ENCODE measurements at regions not wholly inside any gene's neighbourhood (a gene's known extent, or its start where the extent isn't known, plus 50 kb on each side); places are given as distances from the start of the nearest gene placed in this dataset.

- peaks cover 7% of the 10 kb centered on the region for H3K9me3 ChIP-seq (ENCODE audit: insufficient read depth, low read length)
- no peak for TF ChIP-seq SUZ12 (IDR thresholded peaks at IDR 0.05; ENCODE audit: extremely low read depth, insufficient read depth, insufficient read length)
- TF ChIP-seq YY1 (IDR thresholded peaks at IDR 0.05; ENCODE audit: insufficient read depth, insufficient read length) = no peak
- TF ChIP-seq ZNF274 (IDR thresholded peaks at IDR 0.05; ENCODE audit: low read depth, low read length) = no peak
- DNase-seq (ENCODE audit: low read depth, low spot score) = no peak
Measured at GRCh38 chr10:45071043-45071813, 70.5 kb downstream of the ZNF22 start.

GRCh38 chr10:45075216-45075615, 74.5 kb downstream of the ZNF22 start:
- Histone ChIP-seq H3K36me3 (ENCODE audit: insufficient read depth, insufficient read length, low read length) (no peaks in the 10 kb centered on the region), H3K4me3 (ENCODE audit: insufficient read length, low read depth) (no peak overlapping the region), H3K9me3 (ENCODE audit: insufficient read depth, low read length) (peaks cover 7% of the 10 kb centered on the region), H3K9ac (ENCODE audit: insufficient read length, low read depth) (no peak overlapping the region), H3K27me3 (ENCODE audit: insufficient read depth, insufficient read length) (no peaks in the 10 kb centered on the region), H3K4me1 (ENCODE audit: insufficient read depth, insufficient read length) (no peaks in the 10 kb centered on the region)
- no peak for TF ChIP-seq ZNF274 (IDR thresholded peaks at IDR 0.05; ENCODE audit: low read depth, low read length)
- no peak for TF ChIP-seq YY1 (IDR thresholded peaks at IDR 0.05; ENCODE audit: insufficient read depth, insufficient read length)
- TF ChIP-seq SUZ12 (IDR thresholded peaks at IDR 0.05; ENCODE audit: extremely low read depth, insufficient read depth, insufficient read length) = no peak
- no peak for DNase-seq (ENCODE audit: low read depth, low spot score)

More at GRCh38 chr10:45071043-45071813, 70.5 kb downstream of the ZNF22 start:
- Histone ChIP-seq H3K9ac (ENCODE audit: insufficient read length, low read depth) (no peak overlapping the region), H3K4me1 (ENCODE audit: insufficient read depth, insufficient read length) (no peaks in the 10 kb centered on the region), H3K36me3 (ENCODE audit: insufficient read depth, insufficient read length, low read length) (no peaks in the 10 kb centered on the region), H3K27me3 (ENCODE audit: insufficient read depth, insufficient read length) (no peaks in the 10 kb centered on the region), H3K4me3 (ENCODE audit: insufficient read length, low read depth) (no peak overlapping the region)

- Histone ChIP-seq H3K9ac (ENCODE audit: insufficient read length, low read depth) (no peak overlapping the region), H3K4me3 (ENCODE audit: insufficient read length, low read depth) (no peak overlapping the region), H3K27me3 (ENCODE audit: insufficient read depth, insufficient read length) (no peaks in the 10 kb centered on the region), H3K9me3 (ENCODE audit: insufficient read depth, low read length) (peaks cover 4% of the 10 kb centered on the region; the same call in 1 of the 2 replicates), H3K36me3 (ENCODE audit: insufficient read depth, insufficient read length, low read length) (no peaks in the 10 kb centered on the region), H3K4me1 (ENCODE audit: insufficient read depth, insufficient read length) (no peaks in the 10 kb centered on the region)
- no peak for DNase-seq (ENCODE audit: low read depth, low spot score)
- TF ChIP-seq YY1 (IDR thresholded peaks at IDR 0.05; ENCODE audit: insufficient read depth, insufficient read length) (no peak), SUZ12 (IDR thresholded peaks at IDR 0.05; ENCODE audit: extremely low read depth, insufficient read depth, insufficient read length) (no peak), ZNF274 (IDR thresholded peaks at IDR 0.05; ENCODE audit: low read depth, low read length) (no peak)
Measured at GRCh38 chr10:45075826-45076380, 75.2 kb downstream of the ZNF22 start.

DNA sequence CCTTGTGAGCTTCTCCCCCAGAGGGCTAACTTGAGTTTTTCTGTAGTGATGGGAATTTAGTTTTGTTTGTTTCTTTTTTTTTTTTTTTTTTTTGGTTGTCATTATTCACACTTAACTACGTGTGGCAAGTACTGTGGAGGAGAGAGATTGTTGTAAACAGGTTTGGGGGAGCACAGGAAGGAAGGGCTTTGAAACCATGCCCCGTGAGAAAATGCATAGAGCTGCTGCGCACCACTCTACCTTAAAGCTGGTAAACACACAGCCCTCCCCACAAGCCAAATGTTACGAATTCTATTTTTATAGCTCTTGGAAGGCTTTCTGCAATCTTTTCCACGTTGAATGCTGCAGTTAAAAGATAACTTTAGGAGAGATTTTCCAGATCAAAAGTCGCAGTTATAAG, 76.2 kb downstream of the ZNF22 start:
- no peaks in the 10 kb centered on the region for H3K27me3 ChIP-seq (ENCODE audit: insufficient read depth, insufficient read length)
- no peaks in the 10 kb centered on the region for H3K36me3 ChIP-seq (ENCODE audit: insufficient read depth, insufficient read length, low read length)
- TF ChIP-seq SUZ12 (IDR thresholded peaks at IDR 0.05; ENCODE audit: extremely low read depth, insufficient read depth, insufficient read length) (no peak), YY1 (IDR thresholded peaks at IDR 0.05; ENCODE audit: insufficient read depth, insufficient read length) (no peak), ZNF274 (IDR thresholded peaks at IDR 0.05; ENCODE audit: low read depth, low read length) (no peak)
- DNase-seq (ENCODE audit: low read depth, low spot score) = no peak
- H3K9me3 ChIP-seq (ENCODE audit: insufficient read depth, low read length) = peaks cover 4% of the 10 kb centered on the region; the same call in 1 of the 2 replicates
- no peaks in the 10 kb centered on the region for H3K4me1 ChIP-seq (ENCODE audit: insufficient read depth, insufficient read length)
- no peak overlapping the region for H3K4me3 ChIP-seq (ENCODE audit: insufficient read length, low read depth)
- H3K9ac ChIP-seq (ENCODE audit: insufficient read length, low read depth) = no peak overlapping the region

DNA sequence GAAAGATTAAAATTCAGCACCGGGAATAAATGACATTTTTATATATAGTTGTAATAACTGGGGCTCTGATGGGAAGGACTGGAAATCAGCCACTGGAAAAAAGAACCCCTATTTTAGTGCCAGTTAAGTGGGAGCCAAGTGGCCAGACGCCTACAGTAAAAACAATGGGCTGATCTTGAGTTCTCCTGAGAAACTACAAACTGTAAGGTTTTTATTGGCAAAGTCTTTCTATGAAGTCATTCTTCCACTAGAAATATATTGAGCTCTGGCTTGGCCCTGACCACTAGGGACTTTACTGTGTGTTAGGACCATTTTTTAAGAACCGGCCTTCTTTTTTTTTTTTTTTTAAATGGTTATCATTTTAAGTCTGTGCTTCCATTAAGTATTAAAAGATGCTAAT, 79.6 kb downstream of the ZNF22 start:
- Histone ChIP-seq H3K36me3 (ENCODE audit: insufficient read depth, insufficient read length, low read length) (no peaks in the 10 kb centered on the region), H3K4me1 (ENCODE audit: insufficient read depth, insufficient read length) (no peaks in the 10 kb centered on the region), H3K4me3 (ENCODE audit: insufficient read length, low read depth) (no peak overlapping the region), H3K27me3 (ENCODE audit: insufficient read depth, insufficient read length) (no peaks in the 10 kb centered on the region), H3K9me3 (ENCODE audit: insufficient read depth, low read length) (no peaks in the 10 kb centered on the region), H3K9ac (ENCODE audit: insufficient read length, low read depth) (no peak overlapping the region)
- no peak for DNase-seq (ENCODE audit: low read depth, low spot score)
- no peak for TF ChIP-seq ZNF274 (IDR thresholded peaks at IDR 0.05; ENCODE audit: low read depth, low read length)

DNA sequence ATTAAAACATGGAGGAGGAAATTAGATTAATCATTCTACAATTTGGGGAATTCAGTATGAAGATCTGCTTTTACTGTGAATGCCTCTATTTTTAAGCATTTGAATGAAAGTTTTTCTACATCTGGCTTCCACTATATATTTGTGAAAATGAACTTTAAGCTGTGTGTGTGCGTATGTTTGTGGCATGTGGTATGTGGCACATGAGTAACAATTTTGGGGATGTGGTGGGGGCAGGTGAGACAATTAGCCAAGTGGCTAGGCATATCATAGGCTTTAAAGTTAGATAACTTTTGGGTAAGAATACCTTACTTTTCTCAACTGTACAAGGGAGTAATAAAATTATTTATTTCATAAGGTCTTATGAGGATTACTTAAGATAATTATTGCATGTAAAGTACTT, 81.5 kb downstream of the ZNF22 start:
- H3K27me3 ChIP-seq (ENCODE audit: insufficient read depth, insufficient read length) = no peaks in the 10 kb centered on the region
- no peak for DNase-seq (ENCODE audit: low read depth, low spot score)
- no peak overlapping the region for H3K4me3 ChIP-seq (ENCODE audit: insufficient read length, low read depth)
- no peak overlapping the region for H3K9ac ChIP-seq (ENCODE audit: insufficient read length, low read depth)
- no peaks in the 10 kb centered on the region for H3K36me3 ChIP-seq (ENCODE audit: insufficient read depth, insufficient read length, low read length)
- H3K9me3 ChIP-seq (ENCODE audit: insufficient read depth, low read length) = no peaks in the 10 kb centered on the region
- no peaks in the 10 kb centered on the region for H3K4me1 ChIP-seq (ENCODE audit: insufficient read depth, insufficient read length)
- TF ChIP-seq YY1 (IDR thresholded peaks at IDR 0.05; ENCODE audit: insufficient read depth, insufficient read length) (no peak), SUZ12 (IDR thresholded peaks at IDR 0.05; ENCODE audit: extremely low read depth, insufficient read depth, insufficient read length) (no peak), ZNF274 (IDR thresholded peaks at IDR 0.05; ENCODE audit: low read depth, low read length) (no peak)

DNA sequence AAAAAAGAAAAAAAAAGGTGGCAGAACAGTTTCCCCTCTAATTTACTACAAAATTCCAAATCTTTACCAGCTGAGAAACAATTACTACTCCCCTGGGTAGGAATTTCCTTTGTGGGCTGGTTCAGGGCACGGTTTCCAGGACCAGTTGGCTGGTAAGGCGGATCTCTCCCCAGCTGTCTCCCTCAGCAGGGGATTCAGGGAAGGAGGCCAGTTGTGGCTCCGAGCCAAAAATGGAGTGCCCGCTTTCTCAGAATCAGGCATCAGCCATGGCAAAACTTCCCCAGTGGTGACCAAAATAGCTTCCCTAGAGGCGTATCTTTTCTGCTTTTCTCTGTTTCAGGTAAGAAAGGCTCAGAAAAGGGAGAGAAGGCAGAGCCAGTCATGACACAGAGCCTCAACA, 91.2 kb downstream of the ZNF22 start:
- no peak for DNase-seq (ENCODE audit: low read depth, low spot score)
- TF ChIP-seq YY1 (IDR thresholded peaks at IDR 0.05; ENCODE audit: insufficient read depth, insufficient read length) (no peak), ZNF274 (IDR thresholded peaks at IDR 0.05; ENCODE audit: low read depth, low read length) (no peak), SUZ12 (IDR thresholded peaks at IDR 0.05; ENCODE audit: extremely low read depth, insufficient read depth, insufficient read length) (no peak)

More for the DNA sequence above, 91.2 kb downstream of the ZNF22 start:
- H3K9me3 ChIP-seq (ENCODE audit: insufficient read depth, low read length) = no peaks in the 10 kb centered on the region
- H3K4me1 ChIP-seq (ENCODE audit: insufficient read depth, insufficient read length) = no peaks in the 10 kb centered on the region
- no peak overlapping the region for H3K4me3 ChIP-seq (ENCODE audit: insufficient read length, low read depth)
- no peak overlapping the region for H3K9ac ChIP-seq (ENCODE audit: insufficient read length, low read depth)
- H3K27me3 ChIP-seq (ENCODE audit: insufficient read depth, insufficient read length) = no peaks in the 10 kb centered on the region
- H3K36me3 ChIP-seq (ENCODE audit: insufficient read depth, insufficient read length, low read length) = no peaks in the 10 kb centered on the region

All from NT2/D1 (cell line).